ENCODE measurements at regions not wholly inside any gene's neighbourhood (a gene's known extent, or its start where the extent isn't known, plus 50 kb on each side); places are given as distances from the start of the nearest gene placed in this dataset.

DNA sequence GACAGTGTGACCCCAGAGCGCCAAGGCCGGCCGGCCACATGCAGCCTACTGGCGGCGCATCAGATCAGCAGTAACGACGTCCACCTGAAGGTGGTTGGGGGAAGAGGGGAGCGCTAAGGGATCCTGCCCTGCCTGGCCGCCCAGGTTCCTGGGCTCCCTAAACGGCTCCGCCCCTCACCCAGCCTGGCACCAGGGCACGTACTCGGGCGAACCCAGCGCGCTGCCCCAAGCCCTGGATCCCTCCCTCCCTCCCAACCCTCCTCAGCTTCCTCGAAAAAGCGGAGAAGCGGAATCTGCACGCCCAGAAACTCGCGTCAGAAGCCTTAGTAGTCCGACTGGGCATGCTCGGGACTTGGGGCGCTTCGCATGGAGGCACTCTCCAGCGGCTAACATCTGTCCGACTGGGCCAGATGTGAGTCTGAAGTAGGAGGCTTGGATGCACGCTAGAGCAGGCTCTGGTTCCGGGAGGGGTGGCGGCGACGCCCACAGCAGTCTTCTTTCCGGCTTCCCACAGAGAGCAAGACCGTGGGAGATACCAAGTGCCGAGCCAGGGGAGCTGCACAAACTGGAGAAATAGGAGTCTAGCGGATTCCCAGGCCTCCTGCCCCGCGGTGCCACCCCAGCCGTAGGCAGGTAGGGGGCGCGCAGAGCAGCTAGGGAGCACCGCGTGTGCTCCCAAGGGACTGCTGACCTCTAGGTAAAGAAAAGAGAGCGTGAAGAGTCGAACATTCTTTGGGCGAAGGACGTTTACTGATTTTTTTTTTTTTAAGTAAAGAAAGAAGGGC is 114.3 kb upstream of the TEX13C start:
- Histone ChIP-seq H3K9me3 (no peaks in the 10 kb centered on the region), H3K4me3 (peak overlapping the region; percentile 34 to 42), H3K36me3 (no peaks in the 10 kb centered on the region), H3K27ac (peak overlapping the region; percentile 36 to 66), H3K27me3 (replicated peaks; ENCODE audit: insufficient read depth) (no peaks in the 10 kb centered on the region), H3K4me1 (replicated peaks) (no peaks in the 10 kb centered on the region)
- intact Hi-C loops (cut with DNase I), result no loop called here
- TF ChIP-seq POLR2A (IDR thresholded peaks at IDR 0.05) (no peak), POLR2AphosphoS5 (IDR thresholded peaks at IDR 0.05) (no peak)
- TF ChIP-seq, protein P1, sequence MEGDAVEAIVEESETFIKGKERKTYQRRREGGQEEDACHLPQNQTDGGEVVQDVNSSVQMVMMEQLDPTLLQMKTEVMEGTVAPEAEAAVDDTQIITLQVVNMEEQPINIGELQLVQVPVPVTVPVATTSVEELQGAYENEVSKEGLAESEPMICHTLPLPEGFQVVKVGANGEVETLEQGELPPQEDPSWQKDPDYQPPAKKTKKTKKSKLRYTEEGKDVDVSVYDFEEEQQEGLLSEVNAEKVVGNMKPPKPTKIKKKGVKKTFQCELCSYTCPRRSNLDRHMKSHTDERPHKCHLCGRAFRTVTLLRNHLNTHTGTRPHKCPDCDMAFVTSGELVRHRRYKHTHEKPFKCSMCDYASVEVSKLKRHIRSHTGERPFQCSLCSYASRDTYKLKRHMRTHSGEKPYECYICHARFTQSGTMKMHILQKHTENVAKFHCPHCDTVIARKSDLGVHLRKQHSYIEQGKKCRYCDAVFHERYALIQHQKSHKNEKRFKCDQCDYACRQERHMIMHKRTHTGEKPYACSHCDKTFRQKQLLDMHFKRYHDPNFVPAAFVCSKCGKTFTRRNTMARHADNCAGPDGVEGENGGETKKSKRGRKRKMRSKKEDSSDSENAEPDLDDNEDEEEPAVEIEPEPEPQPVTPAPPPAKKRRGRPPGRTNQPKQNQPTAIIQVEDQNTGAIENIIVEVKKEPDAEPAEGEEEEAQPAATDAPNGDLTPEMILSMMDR (IDR thresholded peaks at IDR 0.05), result peak in 2 of 4 experiments; percentile 10 to 13
- WGBS, result 0% methylated on average over 15 of the region's 48 CpGs
- peak; percentile 16 for DNase-seq (ENCODE audit: low spot score)

DNA sequence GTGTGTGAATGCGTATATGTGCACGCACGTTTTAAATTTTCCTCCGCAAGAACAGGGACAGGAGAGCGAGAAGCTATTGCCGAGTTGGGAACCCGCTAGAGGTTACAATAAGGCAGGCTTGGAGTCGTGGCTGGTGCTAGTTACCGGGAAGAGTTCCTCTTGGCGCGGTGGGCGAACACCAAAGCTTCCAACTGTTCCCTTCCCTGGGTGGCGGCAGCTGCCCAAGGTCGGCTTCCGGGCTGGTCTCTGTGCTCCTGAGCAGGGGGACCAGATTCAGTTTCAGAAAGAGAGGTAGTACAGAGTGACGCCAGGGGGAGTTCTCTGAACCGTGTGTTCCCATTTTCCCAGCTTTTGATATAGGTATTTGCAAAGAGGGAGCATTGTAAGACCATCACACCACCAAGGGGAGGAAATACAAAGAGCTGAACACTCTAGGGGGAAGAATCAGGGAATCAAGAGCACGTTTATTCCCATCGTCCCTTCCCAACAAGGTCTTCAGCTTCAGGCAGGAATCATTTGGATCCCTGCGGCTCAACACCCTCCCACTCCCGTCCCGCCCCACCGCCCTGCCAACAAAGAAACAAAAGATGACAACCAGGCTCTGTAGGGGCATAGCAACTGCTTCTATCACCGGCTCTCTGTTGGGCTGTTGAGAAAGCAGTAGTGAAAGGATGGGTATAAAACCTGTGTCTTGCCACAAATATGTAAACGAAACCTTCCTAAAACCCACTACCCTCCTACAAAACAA is 113.6 kb upstream of the TEX13C start:
- Histone ChIP-seq H3K4me3 (peak overlapping the region; percentile 34 to 42), H3K9me3 (no peaks in the 10 kb centered on the region), H3K27ac (peak overlapping the region; percentile 45 to 66), H3K36me3 (no peaks in the 10 kb centered on the region), H3K4me1 (replicated peaks) (no peaks in the 10 kb centered on the region), H3K27me3 (replicated peaks; ENCODE audit: insufficient read depth) (no peaks in the 10 kb centered on the region)
- DNase-seq (ENCODE audit: low spot score), result no peak
- intact Hi-C loops (cut with DNase I), result no loop called here
- TF ChIP-seq, protein P1 (IDR thresholded peaks at IDR 0.05), result peak in 1 of 4 experiments; percentile 6
- TF ChIP-seq POLR2A (IDR thresholded peaks at IDR 0.05), result no peak
- 8% methylated on average over 22 of the region's 25 CpGs for WGBS

DNA sequence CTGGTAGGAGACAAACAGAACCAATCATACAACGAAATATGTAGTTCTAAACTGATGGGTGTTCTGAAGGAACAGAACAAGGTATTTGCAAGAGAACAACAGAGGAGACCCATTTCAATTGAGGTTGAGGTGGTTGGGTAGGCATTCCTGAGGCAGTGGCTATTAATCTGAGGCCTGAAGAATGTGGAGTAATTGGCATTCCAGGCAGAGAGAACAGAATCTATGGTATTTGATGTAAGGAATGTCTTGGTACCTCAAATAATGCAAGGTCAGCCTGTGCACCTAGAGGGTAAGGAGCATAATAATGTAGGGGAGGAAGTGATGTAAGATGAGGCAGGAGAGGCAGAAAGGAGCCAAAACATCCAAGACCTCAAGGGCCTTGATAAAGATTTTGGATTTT is 109.5 kb upstream of the TEX13C start:
- H3K27me3 ChIP-seq (replicated peaks; ENCODE audit: insufficient read depth), result no peaks in the 10 kb centered on the region
- intact Hi-C loops (cut with DNase I), result no loop called here
- no peaks in the 10 kb centered on the region for H3K4me1 ChIP-seq (replicated peaks)
- no peaks in the 10 kb centered on the region for H3K9me3 ChIP-seq
- H3K36me3 ChIP-seq, result no peaks in the 10 kb centered on the region
- no peak for TF ChIP-seq POLR2A (IDR thresholded peaks at IDR 0.05)
- TF ChIP-seq, protein P1 (IDR thresholded peaks at IDR 0.05), result no peak
- no peak for TF ChIP-seq POLR2AphosphoS5 (IDR thresholded peaks at IDR 0.05)
- DNase-seq (ENCODE audit: low spot score), result no peak
- H3K27ac ChIP-seq, result no peak overlapping the region
- no peak overlapping the region for H3K4me3 ChIP-seq
- 25% methylated on average over 1 of the region's 1 CpG for WGBS

DNA sequence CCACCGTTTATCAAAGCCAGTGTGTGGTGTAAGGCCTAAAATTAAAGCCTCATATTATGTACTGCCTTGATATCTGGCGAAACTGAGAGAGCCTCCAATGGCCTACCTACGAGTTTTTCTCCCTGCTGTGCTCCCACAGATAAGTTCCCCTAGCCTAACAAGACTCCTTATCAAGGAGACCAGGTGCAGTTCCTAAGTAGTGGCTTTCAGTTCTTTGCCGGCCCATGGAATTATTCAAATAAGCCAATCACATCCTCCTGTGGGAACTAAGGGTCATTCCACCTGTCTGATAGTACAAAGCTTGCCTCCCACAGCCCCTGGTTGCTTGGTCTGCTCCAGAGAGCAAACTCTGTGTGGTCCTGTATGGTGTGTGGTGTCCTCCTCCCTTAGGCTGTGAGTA is 99.8 kb upstream of the TEX13C start:
- Histone ChIP-seq H3K36me3 (no peaks in the 10 kb centered on the region), H3K4me1 (replicated peaks) (no peaks in the 10 kb centered on the region), H3K27ac (no peak overlapping the region), H3K9me3 (no peaks in the 10 kb centered on the region), H3K27me3 (replicated peaks; ENCODE audit: insufficient read depth) (no peaks in the 10 kb centered on the region), H3K4me3 (no peak overlapping the region)
- no peak for DNase-seq (ENCODE audit: low spot score)
- TF ChIP-seq POLR2A (IDR thresholded peaks at IDR 0.05), result no peak
- TF ChIP-seq, protein P1 (IDR thresholded peaks at IDR 0.05), result no peak
- no peak for TF ChIP-seq POLR2AphosphoS5 (IDR thresholded peaks at IDR 0.05)
- 80% methylated on average over 4 of the region's 4 CpGs for WGBS
- intact Hi-C loops (cut with DNase I), result no loop called here

Measured in prostate gland (tissue), 2 donors.